Stimulated activated CD4-positive, alpha-beta T cell treated with anti-CD3 and anti-CD28 coated beads, Interleukin-2, amount 100 ng/mL, for 24 hours (primary cell): ENCODE measurements at regions not wholly inside any gene's neighbourhood (a gene's known extent, or its start where the extent isn't known, plus 50 kb on each side); places are given as distances from the start of the nearest gene placed in this dataset.
A peak's percentile ranks its signal among the peaks of the same experiment; 100 is the strongest.

Experiments
- DNase-seq, 2 donors: peaks; one replicate each; pipeline ENCODE4 v3.0.0-alpha.2; 2020

- DNase-seq = no peak
These were observed 1060.4 kb downstream of the EFNB2 start for GRCh38 chr13:105474983-105475610.

GRCh38 chr13:105471673-105472072, 1063.8 kb downstream of the EFNB2 start:
- no peak for DNase-seq

GRCh38 chr13:105466376-105466775, 1069.1 kb downstream of the EFNB2 start:
- no peak for DNase-seq

- no peak for DNase-seq
These were observed 1069.7 kb downstream of the EFNB2 start, which contains the start of gene DAOA for GRCh38 chr13:105465745-105466144. TSS of gene DAOA (plus strand) at chr13:105466045.

- no peak for DNase-seq
These were observed 1070.2 kb downstream of the EFNB2 start for GRCh38 chr13:105465251-105465650.

GRCh38 chr13:105464249-105464648, 1071.2 kb downstream of the EFNB2 start:
- no peak for DNase-seq

- DNase-seq = no peak
These were observed 1072.4 kb downstream of the EFNB2 start for GRCh38 chr13:105463011-105463501.

GRCh38 chr13:105462098-105462497, 1073.4 kb downstream of the EFNB2 start:
- DNase-seq = no peak

- no peak for DNase-seq
These were observed 1082.6 kb downstream of the EFNB2 start for GRCh38 chr13:105452895-105453294.

GRCh38 chr13:105450784-105451183, 1084.7 kb downstream of the EFNB2 start:
- no peak for DNase-seq

GRCh38 chr13:105448811-105449210, 1086.7 kb downstream of the EFNB2 start:
- no peak for DNase-seq

- DNase-seq = no peak
These were observed 1089.3 kb downstream of the EFNB2 start for GRCh38 chr13:105446197-105446596.

- DNase-seq = no peak
These were observed 1089.7 kb downstream of the EFNB2 start for GRCh38 chr13:105445796-105446195.

GRCh38 chr13:105442949-105443699, 1092.3 kb downstream of the EFNB2 start:
- no peak for DNase-seq

- DNase-seq = no peak
These were observed 1093.4 kb downstream of the EFNB2 start for GRCh38 chr13:105442040-105442439.

- no peak for DNase-seq
These were observed 1094.3 kb downstream of the EFNB2 start for GRCh38 chr13:105441051-105441750.

GRCh38 chr13:105436943-105437342, 1098.5 kb downstream of the EFNB2 start:
- no peak for DNase-seq

GRCh38 chr13:105432438-105432837, 1103.0 kb downstream of the EFNB2 start:
- DNase-seq = no peak

GRCh38 chr13:105428811-105429210, 1106.7 kb downstream of the EFNB2 start:
- DNase-seq = no peak

- no peak for DNase-seq
These were observed 1109.0 kb downstream of the EFNB2 start for GRCh38 chr13:105426441-105426840.

- DNase-seq = no peak
These were observed 1120.8 kb downstream of the EFNB2 start for GRCh38 chr13:105414639-105415038.

- no peak for DNase-seq
These were observed 1123.3 kb downstream of the EFNB2 start for GRCh38 chr13:105412171-105412570.

GRCh38 chr13:105410602-105411001, 1124.9 kb downstream of the EFNB2 start:
- DNase-seq = peak; percentile 29 to 43

GRCh38 chr13:105406551-105406950, 1128.9 kb downstream of the EFNB2 start:
- no peak for DNase-seq
